Adrenal gland (tissue), 9 donors: ENCODE measurements at regions not wholly inside any gene's neighbourhood (a gene's known extent, or its start where the extent isn't known, plus 50 kb on each side); places are given as distances from the start of the nearest gene placed in this dataset.

ENCODE experiments used
- DNase-seq, 7 donors: peaks; one replicate each; pipeline ENCODE4 v3.0.0-alpha.2; 2019 to 2020
- H3K27ac ChIP-seq, 5 donors: fragments of 200-600 bp; sonication (generic) in 4 of 5; 1 replicate in 3 of 5; 2 replicates in 2 of 5; pipeline versions ENCODE4 v1.5.1 to v1.8.0; 2016 to 2020; ENCODE audit warnings: mild to moderate bottlenecking in 1 of 5
- H3K27me3 ChIP-seq: fragments of 200-600 bp; 2 replicates; pipeline ENCODE4 v1.8.0; 2021
- H3K36me3 ChIP-seq, 2 donors: fragments of 200-600 bp; replicated peaks in 1 of 2; 1 replicate in 1 of 2; 2 replicates in 1 of 2; pipeline versions ENCODE4 v1.5.1 to v1.8.0; 2018 to 2022
- H3K4me1 ChIP-seq, 2 donors: fragments of 200-600 bp; replicated peaks in 1 of 2; 1 replicate in 1 of 2; 2 replicates in 1 of 2; pipeline versions ENCODE4 v1.5.1 to v1.8.0; 2018 to 2021
- H3K4me3 ChIP-seq, 4 donors: fragments of 200-600 bp; sonication (generic) in 3 of 4; one replicate each; pipeline ENCODE4 v1.5.1; 2016 to 2018
- H3K9me3 ChIP-seq, 3 donors: fragments of 200-600 bp; sonication (generic) in 1 of 3; replicated peaks in 1 of 3; 1 replicate in 2 of 3; 2 replicates in 1 of 3; pipeline versions ENCODE4 v1.5.1 to v1.8.0; 2016 to 2021
- CTCF ChIP-seq, 6 experiments: fragments of 450-650 bp in 4 of 6; fragments of 200-600 bp in 2 of 6; sonication (generic) in 1 of 6; IDR thresholded peaks; 1 replicate in 5 of 6; 2 replicates in 1 of 6; pipeline versions ENCODE4 v1.5.1 to v1.8.0; 2016 to 2021; ENCODE audit warnings: antibody characterized with exemption in 6 of 6, mild to moderate bottlenecking in 2 of 6, moderate library complexity in 1 of 6
- POLR2A ChIP-seq, 2 donors: fragments of 450-650 bp; IDR thresholded peaks; one replicate each; pipeline ENCODE4 v1.6.1; 2017; ENCODE audit warnings: antibody characterized with exemption in 2 of 2, mild to moderate bottlenecking in 2 of 2, moderate library complexity in 1 of 2
- WGBS, 4 donors: extraction: QIAGEN DNeasy Blood & Tissue Kit in 2 of 4; methylation state at CpG; one replicate each; pipeline versions ENCODE4 v1.1.5 to v1.1.7; 2013 to 2017; 5-methylcytosine and 5-hydroxymethylcytosine counted together
- intact Hi-C, 2 donors: fragments of 100-400 bp; cut with DNase I; formaldehyde crosslinking; loops; one replicate each; pipeline versions ENCODE4 v1.14.1 to v1.15.0; 2022 to 2023
- donor health status: healthy with polysubstance abuse.
- donor health status: Bipolar disorder and iron deficiency.
- donor health status: DM: yes; HTN: yes; CAD: no.
- donor health status: DM: no; HTN: no; CAD: no.
- donor health status: DM: no; HTN: no; CAD: no.

GRCh38 chr5:54703133-54703532 is 185.6 kb downstream of the SNX18 start:
- DNase-seq = peak in 5 of 7 donors; percentile 20 to 56 (median 35)
- Histone ChIP-seq H3K27ac (peak overlapping the region in 2 of 5 donors; percentile 31 to 36), H3K9me3 (no peaks in the 10 kb centered on the region), H3K4me3 (no peak overlapping the region), H3K36me3 (no peaks in the 10 kb centered on the region), H3K4me1 (peaks cover 7 to 10% of the 10 kb centered on the region in 2 donors), H3K27me3 (no peaks in the 10 kb centered on the region)
- intact Hi-C loops = no loop called here
- 28 to 39% (median 35%) methylated on average over 2 of the region's 2 CpGs for WGBS, 4 donors
- no peak for TF ChIP-seq POLR2A (IDR thresholded peaks at IDR 0.05)
- TF ChIP-seq CTCF (IDR thresholded peaks at IDR 0.05) = no peak

- Histone ChIP-seq H3K27me3 (no peaks in the 10 kb centered on the region), H3K4me3 (no peak overlapping the region), H3K27ac (peak overlapping the region in 2 of 5 donors; percentile 0 to 2), H3K4me1 (peaks cover 7 to 10% of the 10 kb centered on the region in 2 donors), H3K36me3 (no peaks in the 10 kb centered on the region), H3K9me3 (no peaks in the 10 kb centered on the region)
- 22 to 60% (median 47%) methylated on average over 1 of the region's 1 CpG for WGBS, 4 donors
- no peak for DNase-seq
- intact Hi-C loops = no loop called here
- TF ChIP-seq POLR2A (IDR thresholded peaks at IDR 0.05) (no peak), CTCF (IDR thresholded peaks at IDR 0.05) (no peak)
These were observed 184.9 kb downstream of the SNX18 start for GRCh38 chr5:54702470-54702869.

GRCh38 chr5:54700986-54701578 is 183.5 kb downstream of the SNX18 start:
- H3K4me3 ChIP-seq = no peak overlapping the region
- no peak for TF ChIP-seq POLR2A (IDR thresholded peaks at IDR 0.05)
- no peak for TF ChIP-seq CTCF (IDR thresholded peaks at IDR 0.05)
- WGBS, 4 donors = 76 to 85% (median 82%) methylated on average over 5 of the region's 5 CpGs
- no peak overlapping the region for H3K27ac ChIP-seq
- H3K36me3 ChIP-seq = no peaks in the 10 kb centered on the region
- H3K9me3 ChIP-seq = no peaks in the 10 kb centered on the region
- intact Hi-C loops = no loop called here
- H3K27me3 ChIP-seq = no peaks in the 10 kb centered on the region
- H3K4me1 ChIP-seq = peaks cover 7 to 10% of the 10 kb centered on the region in 2 donors
- DNase-seq = peak in 5 of 7 donors; percentile 14 to 55 (median 27)

GRCh38 chr5:54696931-54697330 is 179.4 kb downstream of the SNX18 start:
- Histone ChIP-seq H3K4me1 (no peaks in the 10 kb centered on the region), H3K27ac (peak overlapping the region in 1 of 5 donors; percentile 66), H3K36me3 (no peaks in the 10 kb centered on the region), H3K4me3 (no peak overlapping the region), H3K9me3 (no peaks in the 10 kb centered on the region), H3K27me3 (no peaks in the 10 kb centered on the region)
- DNase-seq = peak in 2 of 7 donors; percentile 23 to 31
- TF ChIP-seq POLR2A (IDR thresholded peaks at IDR 0.05) (no peak), CTCF (IDR thresholded peaks at IDR 0.05) (no peak)
- intact Hi-C loops = no loop called here
- 41 to 66% (median 51%) methylated on average over 4 of the region's 4 CpGs for WGBS, 4 donors
